Mucosa of rectum (tissue), 2 donors: ENCODE measurements at regions not wholly inside any gene's neighbourhood (a gene's known extent, or its start where the extent isn't known, plus 50 kb on each side); places are given as distances from the start of the nearest gene placed in this dataset.

Experiments used
- H3K27ac ChIP-seq, 2 donors: one replicate each; pipeline ENCODE4 v1.7.0; 2013; ENCODE audit warnings: inconsistent platforms in 2 of 2, low read depth in 2 of 2, low read length in 2 of 2
- H3K27me3 ChIP-seq, 2 donors: one replicate each; pipeline ENCODE4 v1.7.0; 2013; ENCODE audit warnings: low read length in 2 of 2; ENCODE audit not compliant: control insufficient read depth in 2 of 2, insufficient read depth in 2 of 2
- H3K36me3 ChIP-seq, 2 donors: one replicate each; pipeline ENCODE4 v1.7.0; 2013; ENCODE audit warnings: low read length in 2 of 2; ENCODE audit not compliant: control insufficient read depth in 2 of 2, insufficient read depth in 2 of 2
- H3K4me1 ChIP-seq, 2 donors: one replicate each; pipeline ENCODE4 v1.7.0; 2013; ENCODE audit warnings: low read length in 2 of 2, mild to moderate bottlenecking in 1 of 2; ENCODE audit not compliant: control insufficient read depth in 2 of 2, insufficient read depth in 2 of 2
- H3K4me3 ChIP-seq, 2 donors: one replicate each; pipeline ENCODE4 v1.7.0; 2013; ENCODE audit warnings: low read length in 2 of 2
- H3K9ac ChIP-seq, 2 donors: one replicate each; pipeline ENCODE4 v1.7.0; 2013; ENCODE audit warnings: low read length in 2 of 2, low read depth in 1 of 2, mild to moderate bottlenecking in 1 of 2
- H3K9me3 ChIP-seq, 2 donors: one replicate each; pipeline ENCODE4 v1.7.0; 2013; ENCODE audit warnings: low read length in 2 of 2; ENCODE audit not compliant: control insufficient read depth in 2 of 2
- donor health status: healthy.
- donor health status: Normal muscosa, but diverticular disease.

DNA sequence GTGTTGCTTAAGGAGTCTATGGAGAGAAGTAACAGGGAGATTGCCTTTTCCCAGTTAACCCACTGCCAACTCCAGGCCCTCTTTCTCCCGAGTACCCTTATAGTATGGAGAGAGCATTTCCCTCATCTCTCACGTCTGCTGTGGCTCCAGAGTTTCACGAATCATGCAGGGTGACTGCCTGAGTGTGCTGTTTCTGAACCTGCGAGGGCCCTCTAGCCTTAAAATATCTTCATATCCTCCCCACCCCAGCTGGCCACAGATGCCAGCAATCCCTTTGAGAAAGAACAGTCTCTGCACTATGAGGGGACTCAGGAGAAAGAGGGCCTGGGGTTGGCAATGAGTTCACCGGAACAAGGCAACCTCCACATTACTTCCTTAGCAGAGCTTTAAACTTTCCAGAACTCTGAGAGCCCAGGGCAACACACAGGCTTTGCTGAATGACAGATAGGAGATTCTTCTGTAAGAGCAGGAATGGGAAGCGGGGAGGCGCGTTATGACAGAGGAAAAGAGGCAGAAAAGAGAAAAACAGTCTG lies 81.6 kb upstream of the ANKH start:
- Histone ChIP-seq H3K4me3 (no peak overlapping the region), H3K4me1 (no peaks in the 10 kb centered on the region), H3K9ac (no peak overlapping the region), H3K36me3 (no peaks in the 10 kb centered on the region), H3K27me3 (peaks cover 0 to 2% of the 10 kb centered on the region in 2 donors), H3K9me3 (no peaks in the 10 kb centered on the region), H3K27ac (no peak overlapping the region)

- Histone ChIP-seq H3K27ac (no peak overlapping the region), H3K4me3 (no peak overlapping the region)
These were observed 76.8 kb upstream of the ANKH start for GRCh38 chr5:14948383-14948782.

GRCh38 chr5:14946815-14947620 lies 75.4 kb upstream of the ANKH start:
- no peak overlapping the region for H3K9ac ChIP-seq
- H3K36me3 ChIP-seq, result no peaks in the 10 kb centered on the region
- H3K27me3 ChIP-seq, result no peaks in the 10 kb centered on the region
- no peak overlapping the region for H3K4me3 ChIP-seq
- no peaks in the 10 kb centered on the region for H3K9me3 ChIP-seq
- H3K27ac ChIP-seq, result no peak overlapping the region
- H3K4me1 ChIP-seq, result peaks cover 7 to 9% of the 10 kb centered on the region in 2 donors

More at GRCh38 chr5:14948383-14948782, 76.8 kb upstream of the ANKH start:
- H3K4me1 ChIP-seq, result peaks cover 7 to 9% of the 10 kb centered on the region in 2 donors
- no peak overlapping the region for H3K9ac ChIP-seq
- H3K36me3 ChIP-seq, result no peaks in the 10 kb centered on the region
- no peaks in the 10 kb centered on the region for H3K9me3 ChIP-seq
- no peaks in the 10 kb centered on the region for H3K27me3 ChIP-seq

DNA sequence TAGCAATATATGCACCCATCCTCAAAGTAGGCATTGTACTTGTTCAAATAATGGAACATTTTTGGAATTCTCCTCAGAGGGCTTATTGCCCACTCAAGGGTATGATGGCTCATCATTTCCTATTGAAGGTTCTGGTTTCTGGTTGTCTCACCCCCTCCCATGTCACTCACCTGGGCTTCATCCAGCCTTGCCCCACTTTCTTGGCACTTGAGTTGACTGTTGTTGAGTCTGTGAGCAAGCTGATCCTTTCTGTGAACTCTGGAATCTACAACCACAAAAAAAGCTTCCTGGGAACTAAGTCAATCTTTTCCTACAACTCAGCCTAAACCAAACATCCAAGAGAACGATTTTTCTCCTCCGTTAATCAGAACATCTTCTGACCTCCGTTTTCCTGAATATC lies 73.9 kb upstream of the ANKH start:
- H3K4me1 ChIP-seq, result peaks cover 7 to 9% of the 10 kb centered on the region in 2 donors

GRCh38 chr5:14944996-14945395 lies 73.4 kb upstream of the ANKH start:
- Histone ChIP-seq H3K4me1 (peaks cover 7 to 9% of the 10 kb centered on the region in 2 donors), H3K27me3 (no peaks in the 10 kb centered on the region), H3K36me3 (no peaks in the 10 kb centered on the region), H3K27ac (no peak overlapping the region), H3K9me3 (no peaks in the 10 kb centered on the region), H3K9ac (no peak overlapping the region), H3K4me3 (no peak overlapping the region)

More for the DNA sequence above, 73.9 kb upstream of the ANKH start:
- Histone ChIP-seq H3K27me3 (no peaks in the 10 kb centered on the region), H3K9me3 (no peaks in the 10 kb centered on the region), H3K4me3 (no peak overlapping the region), H3K36me3 (no peaks in the 10 kb centered on the region), H3K27ac (no peak overlapping the region), H3K9ac (no peak overlapping the region)

DNA sequence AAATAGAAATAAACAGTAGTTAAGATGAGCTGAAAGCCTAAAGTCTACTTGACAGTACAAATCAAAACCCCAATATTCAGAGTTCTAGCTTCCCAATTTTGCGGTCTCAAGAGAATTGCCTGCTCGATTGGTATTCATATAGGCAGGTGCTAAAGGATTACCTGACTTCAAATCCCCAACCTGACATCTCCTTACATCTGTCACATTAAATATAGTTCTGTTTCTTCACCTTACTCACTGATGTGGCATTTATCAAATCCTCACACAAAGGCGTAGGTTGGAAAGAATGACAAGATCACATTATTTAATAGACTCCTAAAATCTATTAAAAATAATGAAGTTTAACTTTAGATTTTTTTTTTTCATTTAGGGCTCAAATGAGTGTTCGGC lies 72.8 kb upstream of the ANKH start:
- Histone ChIP-seq H3K9me3 (no peaks in the 10 kb centered on the region), H3K4me3 (no peak overlapping the region), H3K4me1 (peaks cover 7 to 9% of the 10 kb centered on the region in 2 donors), H3K27ac (no peak overlapping the region), H3K36me3 (no peaks in the 10 kb centered on the region), H3K9ac (no peak overlapping the region), H3K27me3 (no peaks in the 10 kb centered on the region)

DNA sequence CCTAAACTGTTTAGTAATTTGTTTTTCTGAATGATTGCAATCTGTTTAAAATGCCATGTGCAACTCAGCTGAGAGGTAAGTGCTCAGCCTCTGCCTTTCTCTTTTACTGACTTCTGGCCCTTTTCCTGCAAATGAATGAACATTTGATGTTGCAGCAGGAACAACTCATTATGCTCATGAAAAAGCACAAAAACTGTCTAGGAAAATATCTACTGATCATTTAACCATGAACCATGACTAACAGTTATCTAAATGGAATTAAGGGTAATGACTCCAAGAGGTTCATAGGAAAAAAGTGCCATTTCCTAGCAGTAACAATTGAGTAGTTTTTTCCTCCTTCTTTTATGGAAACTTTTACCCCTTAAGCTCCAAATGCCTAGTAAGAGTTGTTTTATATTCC lies 70.6 kb upstream of the ANKH start:
- Histone ChIP-seq H3K9me3 (no peaks in the 10 kb centered on the region), H3K27ac (no peak overlapping the region), H3K4me1 (peaks cover 4 to 11% of the 10 kb centered on the region in 2 donors), H3K27me3 (no peaks in the 10 kb centered on the region), H3K36me3 (no peaks in the 10 kb centered on the region), H3K4me3 (no peak overlapping the region), H3K9ac (no peak overlapping the region)

- no peaks in the 10 kb centered on the region for H3K27me3 ChIP-seq
- H3K9ac ChIP-seq, result no peak overlapping the region
- peak overlapping the region; percentile 14 to 24 for H3K4me3 ChIP-seq
- H3K27ac ChIP-seq, result peak overlapping the region; percentile 41 to 67
- no peaks in the 10 kb centered on the region for H3K36me3 ChIP-seq
- H3K9me3 ChIP-seq, result no peaks in the 10 kb centered on the region
- H3K4me1 ChIP-seq, result peaks cover 0 to 7% of the 10 kb centered on the region in 2 donors
These were observed 65.7 kb upstream of the ANKH start for GRCh38 chr5:14937254-14937653.

DNA sequence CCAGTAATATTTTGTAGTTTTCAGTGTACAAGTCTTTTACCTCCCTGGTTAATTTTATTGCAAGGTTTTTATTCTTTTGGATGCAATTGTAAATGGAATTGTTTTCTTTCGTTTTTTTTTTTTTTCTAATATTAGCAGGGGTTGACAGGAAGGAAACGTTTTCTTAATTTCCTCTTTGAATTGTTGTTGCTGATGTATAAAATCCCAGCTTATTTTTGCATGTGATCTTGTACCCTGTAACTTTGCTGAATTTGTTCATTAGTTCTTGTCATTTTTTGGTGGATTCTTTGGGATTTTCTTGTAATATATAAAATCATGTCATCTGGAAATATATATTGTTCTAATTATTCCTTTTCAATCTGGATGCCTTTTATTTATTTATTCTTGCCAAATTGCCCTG lies 65.0 kb upstream of the ANKH start:
- Histone ChIP-seq H3K9ac (no peak overlapping the region), H3K27me3 (no peaks in the 10 kb centered on the region), H3K4me3 (peak overlapping the region in 1 of 2 donors; percentile 14), H3K9me3 (no peaks in the 10 kb centered on the region), H3K27ac (no peak overlapping the region), H3K4me1 (peaks cover 0 to 7% of the 10 kb centered on the region in 2 donors), H3K36me3 (no peaks in the 10 kb centered on the region)

GRCh38 chr5:14935341-14935740 lies 63.8 kb upstream of the ANKH start:
- no peak overlapping the region for H3K9ac ChIP-seq
- H3K4me3 ChIP-seq, result no peak overlapping the region
- no peaks in the 10 kb centered on the region for H3K36me3 ChIP-seq
- H3K27me3 ChIP-seq, result no peaks in the 10 kb centered on the region
- H3K4me1 ChIP-seq, result peaks cover 0 to 7% of the 10 kb centered on the region in 2 donors
- no peaks in the 10 kb centered on the region for H3K9me3 ChIP-seq
- no peak overlapping the region for H3K27ac ChIP-seq
